SK-N-SH (cell line): ENCODE measurements at regions not wholly inside any gene's neighbourhood (a gene's known extent, or its start where the extent isn't known, plus 50 kb on each side); places are given as distances from the start of the nearest gene placed in this dataset.

Source experiments
- CTCF ChIA-PET: fragments of 300-600, 350-600 bp; formaldehyde crosslinking; extraction: SDS; loops from one replicate; lab custom pipeline; 2021; lab: Yijun Ruan, JAX
- POLR2A ChIA-PET: fragments of 350-600 bp; sonication (Branson Sonifier 250); formaldehyde crosslinking; extraction: SDS; loops from one replicate; lab custom pipeline; 2020; ENCODE audit warnings: antibody characterized with exemption, inconsistent platforms; lab: Yijun Ruan, JAX
- DNase-seq: peaks from one replicate; pipeline ENCODE4 v3.0.0; 2012
- H2AFZ ChIP-seq: fragments of 200-600 bp; sonication (generic); 2 replicates; pipeline ENCODE4 v1.8.1; 2016; ENCODE audit warnings: antibody characterized with exemption, mild to moderate bottlenecking, low read depth
- H3F3A ChIP-seq: fragments of 200-600 bp; sonication (generic); replicated peaks from 2 replicates; pipeline ENCODE3; 2016; ENCODE audit warnings: antibody characterized with exemption, mild to moderate bottlenecking; ENCODE audit not compliant: insufficient read depth
- H3K27ac ChIP-seq, 2 experiments: fragments of 200-500 bp in 1 of 2; fragments of 200-600 bp in 1 of 2; sonication (Bioruptor generic) in 1 of 2; sonication (generic), shearing (Covaris generic) in 1 of 2; 2 replicates each; pipeline versions ENCODE4 v1.5.1 to v1.6.1; 2014 to 2016; ENCODE audit warnings: low read depth in 2 of 2, inconsistent platforms in 1 of 2, low read length in 1 of 2, mild to moderate bottlenecking in 1 of 2, mixed read lengths in 1 of 2
- H3K27me3 ChIP-seq: fragments of 200-600 bp; sonication (generic), shearing (Covaris generic); 2 replicates; pipeline ENCODE4 v1.6.1; 2016; ENCODE audit warnings: mixed run types; ENCODE audit not compliant: insufficient read depth
- H3K36me3 ChIP-seq, 2 experiments: fragments of 200-500 bp in 1 of 2; fragments of 200-600 bp in 1 of 2; sonication (Bioruptor generic) in 1 of 2; sonication (generic) in 1 of 2; replicated peaks in 1 of 2; 2 replicates each; pipeline versions ENCODE3 to v1.5.1; 2014 to 2016; ENCODE audit warnings: low read length in 1 of 2, mild to moderate bottlenecking in 1 of 2; ENCODE audit not compliant: insufficient read depth in 2 of 2, control insufficient read depth in 1 of 2
- H3K4me1 ChIP-seq, 2 experiments: fragments of 200-500 bp in 1 of 2; fragments of 200-600 bp in 1 of 2; sonication (Bioruptor generic) in 1 of 2; sonication (generic), shearing (Covaris generic) in 1 of 2; 2 replicates each; pipeline versions ENCODE4 v1.5.1 to v1.6.1; 2014 to 2016; ENCODE audit warnings: low read depth in 1 of 2, low read length in 1 of 2, mixed run types in 1 of 2; ENCODE audit not compliant: insufficient read depth in 2 of 2, control insufficient read depth in 1 of 2
- H3K4me2 ChIP-seq: fragments of 200-600 bp; sonication (generic), shearing (Covaris generic); 2 replicates; pipeline ENCODE4 v1.6.1; 2017; ENCODE audit warnings: mixed run types
- H3K4me3 ChIP-seq, 2 experiments: fragments of 200-500 bp in 1 of 2; fragments of 200-600 bp in 1 of 2; sonication (Bioruptor generic) in 1 of 2; sonication (generic), shearing (Covaris generic) in 1 of 2; 2 replicates each; pipeline versions ENCODE4 v1.5.1 to v1.8.1; 2014 to 2016; ENCODE audit warnings: low read depth in 2 of 2, inconsistent platforms in 1 of 2, low read length in 1 of 2, mild to moderate bottlenecking in 1 of 2, mixed read lengths in 1 of 2, moderate library complexity in 1 of 2
- H3K79me2 ChIP-seq: fragments of 200-600 bp; sonication (generic); 2 replicates; pipeline ENCODE4 v1.8.1; 2017; ENCODE audit warnings: mild to moderate bottlenecking; ENCODE audit not compliant: insufficient read depth
- H3K9ac ChIP-seq: fragments of 200-600 bp; sonication (generic); 2 replicates; pipeline ENCODE4 v1.6.1; 2017; ENCODE audit warnings: mixed run types
- H3K9me2 ChIP-seq: fragments of 200-600 bp; sonication (generic); 2 replicates; pipeline ENCODE4 v1.6.1; 2017; ENCODE audit warnings: mixed run types
- H3K9me3 ChIP-seq: fragments of 200-600 bp; sonication (generic); 2 replicates; pipeline ENCODE4 v1.6.1; 2017; ENCODE audit warnings: mixed run types, mild to moderate bottlenecking, moderate library complexity
- H4K20me1 ChIP-seq: fragments of 200-600 bp; sonication (generic); 2 replicates; pipeline ENCODE4 v1.6.1; 2017; ENCODE audit warnings: mild to moderate bottlenecking, mixed run types; ENCODE audit not compliant: insufficient read depth
- FOXJ3 ChIP-seq: sonication (generic); formaldehyde crosslinking; IDR thresholded peaks from 2 replicates; pipeline ENCODE4 v1.5.1; 2020; ENCODE audit warnings: mild to moderate bottlenecking, missing genetic modification reagents
- GATA2 ChIP-seq: sonication (generic); formaldehyde crosslinking; IDR thresholded peaks from 2 replicates; pipeline ENCODE4 v1.5.0; 2020; ENCODE audit warnings: mild to moderate bottlenecking, missing genetic modification reagents
- RXRA ChIP-seq: IDR thresholded peaks from 2 replicates; pipeline ENCODE4 v1.4.0; 2012; ENCODE audit warnings: low read depth, mild to moderate bottlenecking, borderline replicate concordance
- SIN3A ChIP-seq: IDR thresholded peaks from 2 replicates; pipeline ENCODE4 v1.6.1; 2012; ENCODE audit warnings: low read depth, mild to moderate bottlenecking, low read length, moderate library complexity, borderline replicate concordance
- SMC3 ChIP-seq: IDR thresholded peaks from 2 replicates; pipeline ENCODE4 v1.6.1; 2012; ENCODE audit warnings: low read depth, low read length, improper control_type of control experiment
- TAF1 ChIP-seq: IDR thresholded peaks from 2 replicates; pipeline ENCODE4 v1.6.1; 2012; ENCODE audit warnings: low read depth, mild to moderate bottlenecking, low read length, moderate library complexity, borderline replicate concordance
- TEAD4 ChIP-seq: IDR thresholded peaks from 2 replicates; pipeline ENCODE4 v1.4.0; 2012; ENCODE audit warnings: mild to moderate bottlenecking, borderline replicate concordance; ENCODE audit not compliant: insufficient read depth
- WGBS: methylation state at CpG from one replicate; pipeline ENCODE4 v1.1.6; 2017; ENCODE audit warnings: low lambda C conversion rate; 5-methylcytosine and 5-hydroxymethylcytosine counted together
- TF ChIP-seq, protein P1 (sequence below): IDR thresholded peaks from 2 replicates; pipeline ENCODE4 v1.4.0; 2012; ENCODE audit warnings: low read depth, borderline replicate concordance
- TF ChIP-seq, protein P2 (sequence below): fragments of 150-350 bp; IDR thresholded peaks from 2 replicates; pipeline ENCODE4 v1.6.1; 2016; ENCODE audit warnings: mild to moderate bottlenecking, low read depth, low read length
- TF ChIP-seq, protein P3 (sequence below): fragments of 150-350 bp; IDR thresholded peaks from 2 replicates; pipeline ENCODE4 v1.6.1; 2017; ENCODE audit warnings: antibody characterized with exemption, low read length, low read depth, borderline replicate concordance
- TF ChIP-seq, protein P4 (sequence below): IDR thresholded peaks from 2 replicates; pipeline ENCODE4 v1.4.0; 2012; ENCODE audit warnings: low read depth, borderline replicate concordance
- TF ChIP-seq, protein P5 (sequence below): fragments of 200-600 bp; sonication (generic); IDR thresholded peaks from 2 replicates; pipeline ENCODE4 v1.6.1; 2017; ENCODE audit warnings: antibody characterized with exemption, mild to moderate bottlenecking, moderate library complexity
- TF ChIP-seq, protein P6 (sequence below): IDR thresholded peaks from 2 replicates; pipeline ENCODE4 v1.4.0; 2012; ENCODE audit warnings: low read depth
- TF ChIP-seq, protein P7 (sequence below): IDR thresholded peaks from 2 replicates; pipeline ENCODE4 v1.6.1; 2012; ENCODE audit warnings: mild to moderate bottlenecking, low read depth, low read length, moderate library complexity

DNA sequence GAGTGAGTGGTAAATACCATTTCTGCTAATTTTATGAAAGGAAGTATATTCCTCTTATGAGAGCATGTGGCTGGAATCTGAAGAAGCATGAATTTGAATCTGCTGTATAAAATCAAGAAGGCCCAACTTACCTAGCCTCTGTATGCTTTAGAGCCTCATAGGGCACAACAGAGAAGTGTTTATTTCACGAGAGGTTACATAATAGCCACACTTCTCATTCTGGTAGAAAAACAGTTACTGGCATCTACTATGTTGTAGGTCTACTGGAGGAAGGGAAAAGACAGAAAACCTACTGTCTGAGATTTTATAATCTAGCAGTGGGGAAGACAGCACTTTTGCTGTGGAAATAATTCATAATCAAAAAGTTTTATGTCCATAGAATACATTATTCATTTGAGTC lies 172.6 kb upstream of the ZNF608 start:
- WGBS, result 87% methylated on average over 1 of the region's 1 CpG
- Histone ChIP-seq H2AFZ (no peak overlapping the region), H3K9me3 (no peaks in the 10 kb centered on the region), H3F3A (no peaks in the 10 kb centered on the region), H3K79me2 (no peaks in the 10 kb centered on the region), H3K27ac (no peak overlapping the region), H3K4me3 (no peak overlapping the region), H4K20me1 (no peaks in the 10 kb centered on the region), H3K4me2 (no peak overlapping the region), H3K36me3 (no peaks in the 10 kb centered on the region), H3K4me1 (no peaks in the 10 kb centered on the region), H3K9me2 (no peaks in the 10 kb centered on the region), H3K9ac (no peak overlapping the region), H3K27me3 (no peaks in the 10 kb centered on the region)
- ChIA-PET CTCF (no interaction called here), POLR2A (no interaction called here)
- TF ChIP-seq GATA2 (CRISPR knock-in tag) (no peak), SMC3 (no peak), TAF1 (no peak)
- TF ChIP-seq, protein P1, sequence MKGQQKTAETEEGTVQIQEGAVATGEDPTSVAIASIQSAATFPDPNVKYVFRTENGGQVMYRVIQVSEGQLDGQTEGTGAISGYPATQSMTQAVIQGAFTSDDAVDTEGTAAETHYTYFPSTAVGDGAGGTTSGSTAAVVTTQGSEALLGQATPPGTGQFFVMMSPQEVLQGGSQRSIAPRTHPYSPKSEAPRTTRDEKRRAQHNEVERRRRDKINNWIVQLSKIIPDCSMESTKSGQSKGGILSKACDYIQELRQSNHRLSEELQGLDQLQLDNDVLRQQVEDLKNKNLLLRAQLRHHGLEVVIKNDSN, result no peak
- TF ChIP-seq, protein P2, sequence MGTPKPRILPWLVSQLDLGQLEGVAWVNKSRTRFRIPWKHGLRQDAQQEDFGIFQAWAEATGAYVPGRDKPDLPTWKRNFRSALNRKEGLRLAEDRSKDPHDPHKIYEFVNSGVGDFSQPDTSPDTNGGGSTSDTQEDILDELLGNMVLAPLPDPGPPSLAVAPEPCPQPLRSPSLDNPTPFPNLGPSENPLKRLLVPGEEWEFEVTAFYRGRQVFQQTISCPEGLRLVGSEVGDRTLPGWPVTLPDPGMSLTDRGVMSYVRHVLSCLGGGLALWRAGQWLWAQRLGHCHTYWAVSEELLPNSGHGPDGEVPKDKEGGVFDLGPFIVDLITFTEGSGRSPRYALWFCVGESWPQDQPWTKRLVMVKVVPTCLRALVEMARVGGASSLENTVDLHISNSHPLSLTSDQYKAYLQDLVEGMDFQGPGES, result no peak
- no peak for DNase-seq

DNA sequence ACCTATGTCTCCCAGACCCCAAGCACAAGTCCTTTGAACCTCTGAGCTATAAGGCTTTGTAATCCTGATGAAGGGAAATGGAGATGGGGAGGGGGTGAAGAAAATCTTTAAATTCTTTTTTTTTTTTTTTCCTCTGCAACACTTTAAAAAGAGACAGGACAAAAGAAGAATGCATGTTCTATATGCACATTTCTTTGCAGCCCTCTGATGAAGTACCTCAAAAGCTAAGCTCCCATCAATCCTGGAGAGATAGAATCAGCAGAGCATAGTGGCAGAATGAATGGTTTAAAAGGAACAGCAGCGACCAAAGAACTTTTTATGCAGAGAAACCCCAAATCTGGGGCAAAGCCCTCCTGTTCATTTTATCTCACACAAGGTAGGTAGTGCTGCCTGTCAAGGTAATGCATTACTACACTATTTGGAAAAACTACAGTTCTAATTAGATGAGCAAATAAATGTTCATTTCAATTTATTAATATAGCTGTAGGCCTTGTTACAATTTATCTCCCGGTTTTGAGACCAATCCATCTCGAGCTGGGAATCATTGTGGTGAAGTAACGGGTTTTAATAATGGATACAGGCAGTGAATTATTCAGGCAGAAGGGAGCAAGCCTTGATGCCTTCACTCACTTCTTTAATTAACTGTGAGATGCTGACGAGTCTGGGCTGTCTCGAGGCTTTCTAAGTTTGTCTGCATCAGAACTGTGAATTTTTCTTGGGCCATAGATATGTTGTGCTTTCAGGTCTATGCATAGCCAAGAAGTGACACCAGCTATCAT lies 173.5 kb upstream of the ZNF608 start:
- H3K9me2 ChIP-seq, result no peaks in the 10 kb centered on the region
- H2AFZ ChIP-seq, result no peak overlapping the region
- H3K27me3 ChIP-seq, result no peaks in the 10 kb centered on the region
- no peaks in the 10 kb centered on the region for H3F3A ChIP-seq
- no peak overlapping the region for H3K9ac ChIP-seq
- H3K4me3 ChIP-seq, result no peak overlapping the region
- no peaks in the 10 kb centered on the region for H3K9me3 ChIP-seq
- no peaks in the 10 kb centered on the region for H3K4me1 ChIP-seq
- no peak for DNase-seq
- POLR2A ChIA-PET, result no interaction called here
- H3K4me2 ChIP-seq, result no peak overlapping the region
- CTCF ChIA-PET, result interaction anchor here (1.8 kb wide), 1 partner anchor 9 kb away, joined by 5 read pairs; no protein-coding TSS in a partner anchor
- H4K20me1 ChIP-seq, result no peaks in the 10 kb centered on the region
- H3K79me2 ChIP-seq, result no peaks in the 10 kb centered on the region
- 87% methylated on average over 6 of the region's 6 CpGs for WGBS
- no peaks in the 10 kb centered on the region for H3K36me3 ChIP-seq
- no peak overlapping the region for H3K27ac ChIP-seq
- TF ChIP-seq SMC3, result no peak
- no peak for TF ChIP-seq TEAD4
- TF ChIP-seq RXRA, result no peak
- TF ChIP-seq SIN3A, result no peak
- TF ChIP-seq, protein P3, sequence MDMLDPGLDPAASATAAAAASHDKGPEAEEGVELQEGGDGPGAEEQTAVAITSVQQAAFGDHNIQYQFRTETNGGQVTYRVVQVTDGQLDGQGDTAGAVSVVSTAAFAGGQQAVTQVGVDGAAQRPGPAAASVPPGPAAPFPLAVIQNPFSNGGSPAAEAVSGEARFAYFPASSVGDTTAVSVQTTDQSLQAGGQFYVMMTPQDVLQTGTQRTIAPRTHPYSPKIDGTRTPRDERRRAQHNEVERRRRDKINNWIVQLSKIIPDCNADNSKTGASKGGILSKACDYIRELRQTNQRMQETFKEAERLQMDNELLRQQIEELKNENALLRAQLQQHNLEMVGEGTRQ, result no peak
- no peak for TF ChIP-seq FOXJ3
- TF ChIP-seq, protein P4, sequence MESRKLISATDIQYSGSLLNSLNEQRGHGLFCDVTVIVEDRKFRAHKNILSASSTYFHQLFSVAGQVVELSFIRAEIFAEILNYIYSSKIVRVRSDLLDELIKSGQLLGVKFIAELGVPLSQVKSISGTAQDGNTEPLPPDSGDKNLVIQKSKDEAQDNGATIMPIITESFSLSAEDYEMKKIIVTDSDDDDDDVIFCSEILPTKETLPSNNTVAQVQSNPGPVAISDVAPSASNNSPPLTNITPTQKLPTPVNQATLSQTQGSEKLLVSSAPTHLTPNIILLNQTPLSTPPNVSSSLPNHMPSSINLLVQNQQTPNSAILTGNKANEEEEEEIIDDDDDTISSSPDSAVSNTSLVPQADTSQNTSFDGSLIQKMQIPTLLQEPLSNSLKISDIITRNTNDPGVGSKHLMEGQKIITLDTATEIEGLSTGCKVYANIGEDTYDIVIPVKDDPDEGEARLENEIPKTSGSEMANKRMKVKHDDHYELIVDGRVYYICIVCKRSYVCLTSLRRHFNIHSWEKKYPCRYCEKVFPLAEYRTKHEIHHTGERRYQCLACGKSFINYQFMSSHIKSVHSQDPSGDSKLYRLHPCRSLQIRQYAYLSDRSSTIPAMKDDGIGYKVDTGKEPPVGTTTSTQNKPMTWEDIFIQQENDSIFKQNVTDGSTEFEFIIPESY, result no peak
- TF ChIP-seq, protein P5, sequence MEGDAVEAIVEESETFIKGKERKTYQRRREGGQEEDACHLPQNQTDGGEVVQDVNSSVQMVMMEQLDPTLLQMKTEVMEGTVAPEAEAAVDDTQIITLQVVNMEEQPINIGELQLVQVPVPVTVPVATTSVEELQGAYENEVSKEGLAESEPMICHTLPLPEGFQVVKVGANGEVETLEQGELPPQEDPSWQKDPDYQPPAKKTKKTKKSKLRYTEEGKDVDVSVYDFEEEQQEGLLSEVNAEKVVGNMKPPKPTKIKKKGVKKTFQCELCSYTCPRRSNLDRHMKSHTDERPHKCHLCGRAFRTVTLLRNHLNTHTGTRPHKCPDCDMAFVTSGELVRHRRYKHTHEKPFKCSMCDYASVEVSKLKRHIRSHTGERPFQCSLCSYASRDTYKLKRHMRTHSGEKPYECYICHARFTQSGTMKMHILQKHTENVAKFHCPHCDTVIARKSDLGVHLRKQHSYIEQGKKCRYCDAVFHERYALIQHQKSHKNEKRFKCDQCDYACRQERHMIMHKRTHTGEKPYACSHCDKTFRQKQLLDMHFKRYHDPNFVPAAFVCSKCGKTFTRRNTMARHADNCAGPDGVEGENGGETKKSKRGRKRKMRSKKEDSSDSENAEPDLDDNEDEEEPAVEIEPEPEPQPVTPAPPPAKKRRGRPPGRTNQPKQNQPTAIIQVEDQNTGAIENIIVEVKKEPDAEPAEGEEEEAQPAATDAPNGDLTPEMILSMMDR, result no peak
- TF ChIP-seq, protein P6, sequence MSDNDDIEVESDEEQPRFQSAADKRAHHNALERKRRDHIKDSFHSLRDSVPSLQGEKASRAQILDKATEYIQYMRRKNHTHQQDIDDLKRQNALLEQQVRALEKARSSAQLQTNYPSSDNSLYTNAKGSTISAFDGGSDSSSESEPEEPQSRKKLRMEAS, result no peak
- TF ChIP-seq, protein P7, sequence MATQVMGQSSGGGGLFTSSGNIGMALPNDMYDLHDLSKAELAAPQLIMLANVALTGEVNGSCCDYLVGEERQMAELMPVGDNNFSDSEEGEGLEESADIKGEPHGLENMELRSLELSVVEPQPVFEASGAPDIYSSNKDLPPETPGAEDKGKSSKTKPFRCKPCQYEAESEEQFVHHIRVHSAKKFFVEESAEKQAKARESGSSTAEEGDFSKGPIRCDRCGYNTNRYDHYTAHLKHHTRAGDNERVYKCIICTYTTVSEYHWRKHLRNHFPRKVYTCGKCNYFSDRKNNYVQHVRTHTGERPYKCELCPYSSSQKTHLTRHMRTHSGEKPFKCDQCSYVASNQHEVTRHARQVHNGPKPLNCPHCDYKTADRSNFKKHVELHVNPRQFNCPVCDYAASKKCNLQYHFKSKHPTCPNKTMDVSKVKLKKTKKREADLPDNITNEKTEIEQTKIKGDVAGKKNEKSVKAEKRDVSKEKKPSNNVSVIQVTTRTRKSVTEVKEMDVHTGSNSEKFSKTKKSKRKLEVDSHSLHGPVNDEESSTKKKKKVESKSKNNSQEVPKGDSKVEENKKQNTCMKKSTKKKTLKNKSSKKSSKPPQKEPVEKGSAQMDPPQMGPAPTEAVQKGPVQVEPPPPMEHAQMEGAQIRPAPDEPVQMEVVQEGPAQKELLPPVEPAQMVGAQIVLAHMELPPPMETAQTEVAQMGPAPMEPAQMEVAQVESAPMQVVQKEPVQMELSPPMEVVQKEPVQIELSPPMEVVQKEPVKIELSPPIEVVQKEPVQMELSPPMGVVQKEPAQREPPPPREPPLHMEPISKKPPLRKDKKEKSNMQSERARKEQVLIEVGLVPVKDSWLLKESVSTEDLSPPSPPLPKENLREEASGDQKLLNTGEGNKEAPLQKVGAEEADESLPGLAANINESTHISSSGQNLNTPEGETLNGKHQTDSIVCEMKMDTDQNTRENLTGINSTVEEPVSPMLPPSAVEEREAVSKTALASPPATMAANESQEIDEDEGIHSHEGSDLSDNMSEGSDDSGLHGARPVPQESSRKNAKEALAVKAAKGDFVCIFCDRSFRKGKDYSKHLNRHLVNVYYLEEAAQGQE, result no peak
